H1 (cell line): ENCODE measurements at regions not wholly inside any gene's neighbourhood (a gene's known extent, or its start where the extent isn't known, plus 50 kb on each side); places are given as distances from the start of the nearest gene placed in this dataset.

Source experiments
- SUZ12 ChIP-seq: fragments of 200-600 bp; sonication (generic); IDR thresholded peaks from 2 replicates; pipeline ENCODE4 v1.6.1; 2012; ENCODE audit warnings: mild to moderate bottlenecking, inconsistent platforms, low read length, moderate library complexity, mixed read lengths
- TF ChIP-seq, protein P1 (sequence below): fragments of 300-600 bp; sonication (generic); IDR thresholded peaks from 2 replicates; pipeline ENCODE4 v1.7.1; 2012; ENCODE audit warnings: low read length, moderate library complexity, mild to moderate bottlenecking, inconsistent platforms; ENCODE audit not compliant: insufficient replicate concordance

DNA sequence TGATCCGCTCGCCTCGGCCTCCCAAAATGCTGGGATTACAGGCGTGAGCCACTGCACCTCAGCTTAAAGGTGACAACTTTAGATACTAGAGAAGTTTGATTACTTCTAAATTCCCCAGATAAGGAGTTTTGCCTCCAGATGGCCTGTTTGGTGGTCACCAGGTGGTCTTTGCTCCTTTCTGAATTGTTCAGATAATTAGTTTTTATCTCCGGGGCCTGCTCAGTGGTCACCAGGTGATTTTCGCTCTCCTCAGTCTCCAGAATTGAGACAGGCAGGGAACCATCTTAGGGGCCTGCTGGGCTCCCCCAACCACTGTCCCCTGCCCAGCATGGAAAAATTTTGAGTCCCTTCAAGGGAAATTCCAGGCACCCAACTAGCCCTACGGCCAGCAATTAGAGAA, 62.6 kb downstream of the GPR6 start (continued):
- TF ChIP-seq, protein P1, sequence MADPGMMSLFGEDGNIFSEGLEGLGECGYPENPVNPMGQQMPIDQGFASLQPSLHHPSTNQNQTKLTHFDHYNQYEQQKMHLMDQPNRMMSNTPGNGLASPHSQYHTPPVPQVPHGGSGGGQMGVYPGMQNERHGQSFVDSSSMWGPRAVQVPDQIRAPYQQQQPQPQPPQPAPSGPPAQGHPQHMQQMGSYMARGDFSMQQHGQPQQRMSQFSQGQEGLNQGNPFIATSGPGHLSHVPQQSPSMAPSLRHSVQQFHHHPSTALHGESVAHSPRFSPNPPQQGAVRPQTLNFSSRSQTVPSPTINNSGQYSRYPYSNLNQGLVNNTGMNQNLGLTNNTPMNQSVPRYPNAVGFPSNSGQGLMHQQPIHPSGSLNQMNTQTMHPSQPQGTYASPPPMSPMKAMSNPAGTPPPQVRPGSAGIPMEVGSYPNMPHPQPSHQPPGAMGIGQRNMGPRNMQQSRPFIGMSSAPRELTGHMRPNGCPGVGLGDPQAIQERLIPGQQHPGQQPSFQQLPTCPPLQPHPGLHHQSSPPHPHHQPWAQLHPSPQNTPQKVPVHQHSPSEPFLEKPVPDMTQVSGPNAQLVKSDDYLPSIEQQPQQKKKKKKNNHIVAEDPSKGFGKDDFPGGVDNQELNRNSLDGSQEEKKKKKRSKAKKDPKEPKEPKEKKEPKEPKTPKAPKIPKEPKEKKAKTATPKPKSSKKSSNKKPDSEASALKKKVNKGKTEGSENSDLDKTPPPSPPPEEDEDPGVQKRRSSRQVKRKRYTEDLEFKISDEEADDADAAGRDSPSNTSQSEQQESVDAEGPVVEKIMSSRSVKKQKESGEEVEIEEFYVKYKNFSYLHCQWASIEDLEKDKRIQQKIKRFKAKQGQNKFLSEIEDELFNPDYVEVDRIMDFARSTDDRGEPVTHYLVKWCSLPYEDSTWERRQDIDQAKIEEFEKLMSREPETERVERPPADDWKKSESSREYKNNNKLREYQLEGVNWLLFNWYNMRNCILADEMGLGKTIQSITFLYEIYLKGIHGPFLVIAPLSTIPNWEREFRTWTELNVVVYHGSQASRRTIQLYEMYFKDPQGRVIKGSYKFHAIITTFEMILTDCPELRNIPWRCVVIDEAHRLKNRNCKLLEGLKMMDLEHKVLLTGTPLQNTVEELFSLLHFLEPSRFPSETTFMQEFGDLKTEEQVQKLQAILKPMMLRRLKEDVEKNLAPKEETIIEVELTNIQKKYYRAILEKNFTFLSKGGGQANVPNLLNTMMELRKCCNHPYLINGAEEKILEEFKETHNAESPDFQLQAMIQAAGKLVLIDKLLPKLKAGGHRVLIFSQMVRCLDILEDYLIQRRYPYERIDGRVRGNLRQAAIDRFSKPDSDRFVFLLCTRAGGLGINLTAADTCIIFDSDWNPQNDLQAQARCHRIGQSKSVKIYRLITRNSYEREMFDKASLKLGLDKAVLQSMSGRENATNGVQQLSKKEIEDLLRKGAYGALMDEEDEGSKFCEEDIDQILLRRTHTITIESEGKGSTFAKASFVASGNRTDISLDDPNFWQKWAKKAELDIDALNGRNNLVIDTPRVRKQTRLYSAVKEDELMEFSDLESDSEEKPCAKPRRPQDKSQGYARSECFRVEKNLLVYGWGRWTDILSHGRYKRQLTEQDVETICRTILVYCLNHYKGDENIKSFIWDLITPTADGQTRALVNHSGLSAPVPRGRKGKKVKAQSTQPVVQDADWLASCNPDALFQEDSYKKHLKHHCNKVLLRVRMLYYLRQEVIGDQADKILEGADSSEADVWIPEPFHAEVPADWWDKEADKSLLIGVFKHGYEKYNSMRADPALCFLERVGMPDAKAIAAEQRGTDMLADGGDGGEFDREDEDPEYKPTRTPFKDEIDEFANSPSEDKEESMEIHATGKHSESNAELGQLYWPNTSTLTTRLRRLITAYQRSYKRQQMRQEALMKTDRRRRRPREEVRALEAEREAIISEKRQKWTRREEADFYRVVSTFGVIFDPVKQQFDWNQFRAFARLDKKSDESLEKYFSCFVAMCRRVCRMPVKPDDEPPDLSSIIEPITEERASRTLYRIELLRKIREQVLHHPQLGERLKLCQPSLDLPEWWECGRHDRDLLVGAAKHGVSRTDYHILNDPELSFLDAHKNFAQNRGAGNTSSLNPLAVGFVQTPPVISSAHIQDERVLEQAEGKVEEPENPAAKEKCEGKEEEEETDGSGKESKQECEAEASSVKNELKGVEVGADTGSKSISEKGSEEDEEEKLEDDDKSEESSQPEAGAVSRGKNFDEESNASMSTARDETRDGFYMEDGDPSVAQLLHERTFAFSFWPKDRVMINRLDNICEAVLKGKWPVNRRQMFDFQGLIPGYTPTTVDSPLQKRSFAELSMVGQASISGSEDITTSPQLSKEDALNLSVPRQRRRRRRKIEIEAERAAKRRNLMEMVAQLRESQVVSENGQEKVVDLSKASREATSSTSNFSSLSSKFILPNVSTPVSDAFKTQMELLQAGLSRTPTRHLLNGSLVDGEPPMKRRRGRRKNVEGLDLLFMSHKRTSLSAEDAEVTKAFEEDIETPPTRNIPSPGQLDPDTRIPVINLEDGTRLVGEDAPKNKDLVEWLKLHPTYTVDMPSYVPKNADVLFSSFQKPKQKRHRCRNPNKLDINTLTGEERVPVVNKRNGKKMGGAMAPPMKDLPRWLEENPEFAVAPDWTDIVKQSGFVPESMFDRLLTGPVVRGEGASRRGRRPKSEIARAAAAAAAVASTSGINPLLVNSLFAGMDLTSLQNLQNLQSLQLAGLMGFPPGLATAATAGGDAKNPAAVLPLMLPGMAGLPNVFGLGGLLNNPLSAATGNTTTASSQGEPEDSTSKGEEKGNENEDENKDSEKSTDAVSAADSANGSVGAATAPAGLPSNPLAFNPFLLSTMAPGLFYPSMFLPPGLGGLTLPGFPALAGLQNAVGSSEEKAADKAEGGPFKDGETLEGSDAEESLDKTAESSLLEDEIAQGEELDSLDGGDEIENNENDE = no peak
- no peak for TF ChIP-seq SUZ12
